WTC11 (cell line): ENCODE measurements at regions not wholly inside any gene's neighbourhood (a gene's known extent, or its start where the extent isn't known, plus 50 kb on each side); places are given as distances from the start of the nearest gene placed in this dataset.

Source experiments
- ATAC-seq: fragments of 200-7000 bp; cut with Tn5 transposase; 2 replicates; pipeline ENCODE4 v1.10.0; 2021; ENCODE audit warnings: mild to moderate bottlenecking, moderate library complexity
- CTCF ChIA-PET: fragments of 300-600 bp; sonication (Branson Sonifier 250); formaldehyde crosslinking; loops from one replicate; lab custom pipeline; 2021; ENCODE audit warnings: antibody characterized with exemption; lab: Charles Lee
- POLR2A ChIA-PET: fragments of 350-600 bp; sonication (Branson Sonifier 250); formaldehyde crosslinking; loops from one replicate; lab custom pipeline; 2021; ENCODE audit warnings: antibody characterized with exemption; lab: Charles Lee
- DNase-seq: peaks from one replicate; pipeline ENCODE4 v3.0.0; 2021; ENCODE audit warnings: low spot score
- H3K27ac Mint-ChIP-seq: 2 replicates; pipeline ENCODE4 v1.8.0; 2021; ENCODE audit warnings: mixed read lengths
- H3K27me3 Mint-ChIP-seq: 2 replicates; pipeline ENCODE4 v1.8.0; 2021; ENCODE audit warnings: low read depth, mild to moderate bottlenecking, moderate library complexity, mixed read lengths
- H3K36me3 Mint-ChIP-seq: 2 replicates; pipeline ENCODE4 v1.8.0; 2021; ENCODE audit warnings: mixed read lengths
- H3K4me1 Mint-ChIP-seq: 2 replicates; pipeline ENCODE4 v1.8.0; 2022; ENCODE audit warnings: mixed read lengths
- H3K4me3 Mint-ChIP-seq: 2 replicates; pipeline ENCODE4 v1.8.0; 2021; ENCODE audit warnings: mild to moderate bottlenecking, moderate library complexity, mixed read lengths
- H3K9me3 Mint-ChIP-seq: 2 replicates; pipeline ENCODE4 v1.8.0; 2021; ENCODE audit warnings: mixed read lengths
- ATF1 ChIP-seq: sonication (generic); formaldehyde crosslinking; IDR thresholded peaks from 2 replicates; pipeline ENCODE4 v1.8.1; 2023; ENCODE audit warnings: mild to moderate bottlenecking, moderate library complexity, missing genetic modification reagents
- CBFB ChIP-seq: sonication (generic); formaldehyde crosslinking; IDR thresholded peaks from 2 replicates; pipeline ENCODE4 v1.8.1; 2022; ENCODE audit warnings: mild to moderate bottlenecking, low read depth, missing genetic modification reagents
- CREB1 ChIP-seq: sonication (generic); formaldehyde crosslinking; IDR thresholded peaks from 2 replicates; pipeline ENCODE4 v1.8.0; 2023; ENCODE audit warnings: mild to moderate bottlenecking, missing genetic modification reagents
- CREM ChIP-seq: sonication (generic); formaldehyde crosslinking; IDR thresholded peaks from 2 replicates; pipeline ENCODE4 v1.8.1; 2022; ENCODE audit warnings: mild to moderate bottlenecking, missing genetic modification reagents, moderate library complexity
- GABPB1 ChIP-seq: sonication (generic); formaldehyde crosslinking; IDR thresholded peaks from 2 replicates; pipeline ENCODE4 v1.8.1; 2023; ENCODE audit warnings: mild to moderate bottlenecking, missing genetic modification reagents
- NFE2L1 ChIP-seq: sonication (generic); formaldehyde crosslinking; IDR thresholded peaks from 2 replicates; pipeline ENCODE4 v1.8.1; 2023; ENCODE audit warnings: missing genetic modification reagents
- PRRX2 ChIP-seq: fragments of 250-450 bp; sonication (Bioruptor Pico); IDR thresholded peaks from 2 replicates; pipeline ENCODE4 v1.8.0; 2021; ENCODE audit warnings: mild to moderate bottlenecking
- RELA ChIP-seq: sonication (generic); formaldehyde crosslinking; IDR thresholded peaks from 2 replicates; pipeline ENCODE4 v1.8.1; 2022; ENCODE audit warnings: missing genetic modification reagents, mild to moderate bottlenecking, borderline replicate concordance
- SMAD3 ChIP-seq: sonication (generic); formaldehyde crosslinking; IDR thresholded peaks from 2 replicates; pipeline ENCODE4 v1.8.0; 2022; ENCODE audit warnings: missing genetic modification reagents, mild to moderate bottlenecking, borderline replicate concordance
- TEAD4 ChIP-seq: sonication (generic); formaldehyde crosslinking; IDR thresholded peaks from 2 replicates; pipeline ENCODE4 v1.8.0; 2022; ENCODE audit warnings: mild to moderate bottlenecking, missing genetic modification reagents
- ZNF138 ChIP-seq: sonication (generic); formaldehyde crosslinking; conservative IDR thresholded peaks from 2 replicates; pipeline ENCODE4 v1.8.1; 2022; ENCODE audit warnings: mild to moderate bottlenecking, moderate library complexity, missing genetic modification reagents
- ZNF219 ChIP-seq: sonication (generic); formaldehyde crosslinking; IDR thresholded peaks from 2 replicates; pipeline ENCODE4 v1.8.0; 2023; ENCODE audit warnings: missing genetic modification reagents, mild to moderate bottlenecking, borderline replicate concordance
- ZNF317 ChIP-seq: sonication (generic); formaldehyde crosslinking; IDR thresholded peaks from 2 replicates; pipeline ENCODE4 v1.8.1; 2023; ENCODE audit warnings: low read depth, mild to moderate bottlenecking, moderate library complexity, missing genetic modification reagents, borderline replicate concordance
- ZNF423 ChIP-seq: fragments of 250-450 bp; sonication (Bioruptor Pico); IDR thresholded peaks from 2 replicates; pipeline ENCODE4 v2.1.2; 2022; ENCODE audit warnings: mild to moderate bottlenecking, moderate library complexity
- TF ChIP-seq, protein P1 (sequence below): fragments of 250-450 bp; sonication (Bioruptor Pico); IDR thresholded peaks from 2 replicates; pipeline ENCODE4 v1.9.0; 2021; ENCODE audit warnings: mild to moderate bottlenecking
- TF ChIP-seq, protein P2 (sequence below): fragments of 250-450 bp; sonication (Bioruptor Pico); IDR thresholded peaks from 2 replicates; pipeline ENCODE4 v1.9.0; 2021; ENCODE audit warnings: moderate library complexity, mild to moderate bottlenecking, inconsistent platforms, borderline replicate concordance
- TF ChIP-seq, protein P3 (sequence below): sonication (generic); formaldehyde crosslinking; IDR thresholded peaks from 2 replicates; pipeline ENCODE4 v1.8.0; 2022; ENCODE audit warnings: mild to moderate bottlenecking, missing genetic modification reagents
- TF ChIP-seq, protein P4 (sequence below): sonication (generic); formaldehyde crosslinking; IDR thresholded peaks from 2 replicates; pipeline ENCODE4 v1.8.1; 2023; ENCODE audit warnings: mild to moderate bottlenecking, missing genetic modification reagents, moderate library complexity
- TF ChIP-seq, protein P5 (sequence below): fragments of 250-450 bp; sonication (Bioruptor Pico); IDR thresholded peaks from 2 replicates; pipeline ENCODE4 v1.9.0; 2021; ENCODE audit warnings: mild to moderate bottlenecking, borderline replicate concordance
- TF ChIP-seq, protein P6 (sequence below): sonication (generic); formaldehyde crosslinking; IDR thresholded peaks from 2 replicates; pipeline ENCODE4 v1.8.0; 2023; ENCODE audit warnings: mild to moderate bottlenecking, missing genetic modification reagents

DNA sequence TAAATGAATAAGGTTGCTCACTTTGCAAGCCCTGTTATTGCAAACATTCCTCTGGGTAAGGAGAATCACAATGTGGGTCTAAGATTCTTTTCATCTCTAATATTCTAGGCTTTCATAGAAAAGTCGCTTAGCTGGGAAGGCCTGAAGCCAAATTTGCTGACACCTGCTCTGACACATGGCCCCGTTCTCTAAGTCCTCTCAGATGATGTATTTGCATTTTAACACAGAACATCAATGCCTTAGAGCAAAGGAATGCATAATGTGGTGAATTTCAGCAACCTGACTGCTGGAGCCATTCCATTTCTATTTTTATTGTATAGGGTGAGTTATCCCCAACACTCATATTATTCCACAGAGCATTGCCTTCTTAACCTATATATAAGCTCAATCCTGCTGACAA, 682.1 kb upstream of the NRP1 start:
- ATAC-seq (no peak), DNase-seq (no peak)
- CTCF ChIA-PET, result interaction anchor here (0.5 to 1.3 kb wide), 7 partner anchors 33 to 682 kb away, joined by 3 to 5 read pairs (median 3); partner anchors contain the start of gene NRP1
- no peak for TF ChIP-seq ZNF423 (CRISPR knock-in tag)
- TF ChIP-seq ZNF138, result no peak
- no peak for TF ChIP-seq NFE2L1
- TF ChIP-seq, protein P1, sequence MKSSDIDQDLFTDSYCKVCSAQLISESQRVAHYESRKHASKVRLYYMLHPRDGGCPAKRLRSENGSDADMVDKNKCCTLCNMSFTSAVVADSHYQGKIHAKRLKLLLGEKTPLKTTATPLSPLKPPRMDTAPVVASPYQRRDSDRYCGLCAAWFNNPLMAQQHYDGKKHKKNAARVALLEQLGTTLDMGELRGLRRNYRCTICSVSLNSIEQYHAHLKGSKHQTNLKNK (CRISPR knock-in tag), result no peak
- TF ChIP-seq ZNF317, result no peak
- TF ChIP-seq, protein P2, sequence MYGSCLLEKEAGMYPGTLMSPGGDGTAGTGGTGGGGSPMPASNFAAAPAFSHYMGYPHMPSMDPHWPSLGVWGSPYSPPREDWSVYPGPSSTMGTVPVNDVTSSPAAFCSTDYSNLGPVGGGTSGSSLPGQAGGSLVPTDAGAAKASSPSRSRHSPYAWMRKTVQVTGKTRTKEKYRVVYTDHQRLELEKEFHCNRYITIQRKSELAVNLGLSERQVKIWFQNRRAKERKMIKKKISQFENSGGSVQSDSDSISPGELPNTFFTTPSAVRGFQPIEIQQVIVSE (CRISPR knock-in tag), result no peak
- no peak for TF ChIP-seq RELA (CRISPR knock-in tag)
- TF ChIP-seq, protein P3, sequence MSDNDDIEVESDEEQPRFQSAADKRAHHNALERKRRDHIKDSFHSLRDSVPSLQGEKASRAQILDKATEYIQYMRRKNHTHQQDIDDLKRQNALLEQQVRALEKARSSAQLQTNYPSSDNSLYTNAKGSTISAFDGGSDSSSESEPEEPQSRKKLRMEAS (CRISPR knock-in tag), result no peak
- no peak for TF ChIP-seq ATF1
- no peak for TF ChIP-seq CBFB (CRISPR knock-in tag)
- TF ChIP-seq PRRX2, result no peak
- no peak for TF ChIP-seq TEAD4 (CRISPR knock-in tag)
- no peak for TF ChIP-seq SMAD3 (CRISPR knock-in tag)
- no peak for TF ChIP-seq ZNF219 (CRISPR knock-in tag)
- TF ChIP-seq, protein P4, sequence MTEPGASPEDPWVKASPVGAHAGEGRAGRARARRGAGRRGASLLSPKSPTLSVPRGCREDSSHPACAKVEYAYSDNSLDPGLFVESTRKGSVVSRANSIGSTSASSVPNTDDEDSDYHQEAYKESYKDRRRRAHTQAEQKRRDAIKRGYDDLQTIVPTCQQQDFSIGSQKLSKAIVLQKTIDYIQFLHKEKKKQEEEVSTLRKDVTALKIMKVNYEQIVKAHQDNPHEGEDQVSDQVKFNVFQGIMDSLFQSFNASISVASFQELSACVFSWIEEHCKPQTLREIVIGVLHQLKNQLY, result no peak
- TF ChIP-seq, protein P5, sequence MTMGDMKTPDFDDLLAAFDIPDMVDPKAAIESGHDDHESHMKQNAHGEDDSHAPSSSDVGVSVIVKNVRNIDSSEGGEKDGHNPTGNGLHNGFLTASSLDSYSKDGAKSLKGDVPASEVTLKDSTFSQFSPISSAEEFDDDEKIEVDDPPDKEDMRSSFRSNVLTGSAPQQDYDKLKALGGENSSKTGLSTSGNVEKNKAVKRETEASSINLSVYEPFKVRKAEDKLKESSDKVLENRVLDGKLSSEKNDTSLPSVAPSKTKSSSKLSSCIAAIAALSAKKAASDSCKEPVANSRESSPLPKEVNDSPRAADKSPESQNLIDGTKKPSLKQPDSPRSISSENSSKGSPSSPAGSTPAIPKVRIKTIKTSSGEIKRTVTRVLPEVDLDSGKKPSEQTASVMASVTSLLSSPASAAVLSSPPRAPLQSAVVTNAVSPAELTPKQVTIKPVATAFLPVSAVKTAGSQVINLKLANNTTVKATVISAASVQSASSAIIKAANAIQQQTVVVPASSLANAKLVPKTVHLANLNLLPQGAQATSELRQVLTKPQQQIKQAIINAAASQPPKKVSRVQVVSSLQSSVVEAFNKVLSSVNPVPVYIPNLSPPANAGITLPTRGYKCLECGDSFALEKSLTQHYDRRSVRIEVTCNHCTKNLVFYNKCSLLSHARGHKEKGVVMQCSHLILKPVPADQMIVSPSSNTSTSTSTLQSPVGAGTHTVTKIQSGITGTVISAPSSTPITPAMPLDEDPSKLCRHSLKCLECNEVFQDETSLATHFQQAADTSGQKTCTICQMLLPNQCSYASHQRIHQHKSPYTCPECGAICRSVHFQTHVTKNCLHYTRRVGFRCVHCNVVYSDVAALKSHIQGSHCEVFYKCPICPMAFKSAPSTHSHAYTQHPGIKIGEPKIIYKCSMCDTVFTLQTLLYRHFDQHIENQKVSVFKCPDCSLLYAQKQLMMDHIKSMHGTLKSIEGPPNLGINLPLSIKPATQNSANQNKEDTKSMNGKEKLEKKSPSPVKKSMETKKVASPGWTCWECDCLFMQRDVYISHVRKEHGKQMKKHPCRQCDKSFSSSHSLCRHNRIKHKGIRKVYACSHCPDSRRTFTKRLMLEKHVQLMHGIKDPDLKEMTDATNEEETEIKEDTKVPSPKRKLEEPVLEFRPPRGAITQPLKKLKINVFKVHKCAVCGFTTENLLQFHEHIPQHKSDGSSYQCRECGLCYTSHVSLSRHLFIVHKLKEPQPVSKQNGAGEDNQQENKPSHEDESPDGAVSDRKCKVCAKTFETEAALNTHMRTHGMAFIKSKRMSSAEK (CRISPR knock-in tag), result no peak
- TF ChIP-seq CREB1 (CRISPR knock-in tag), result no peak
- TF ChIP-seq CREM (CRISPR knock-in tag), result no peak
- TF ChIP-seq GABPB1 (CRISPR knock-in tag), result no peak
- TF ChIP-seq, protein P6, sequence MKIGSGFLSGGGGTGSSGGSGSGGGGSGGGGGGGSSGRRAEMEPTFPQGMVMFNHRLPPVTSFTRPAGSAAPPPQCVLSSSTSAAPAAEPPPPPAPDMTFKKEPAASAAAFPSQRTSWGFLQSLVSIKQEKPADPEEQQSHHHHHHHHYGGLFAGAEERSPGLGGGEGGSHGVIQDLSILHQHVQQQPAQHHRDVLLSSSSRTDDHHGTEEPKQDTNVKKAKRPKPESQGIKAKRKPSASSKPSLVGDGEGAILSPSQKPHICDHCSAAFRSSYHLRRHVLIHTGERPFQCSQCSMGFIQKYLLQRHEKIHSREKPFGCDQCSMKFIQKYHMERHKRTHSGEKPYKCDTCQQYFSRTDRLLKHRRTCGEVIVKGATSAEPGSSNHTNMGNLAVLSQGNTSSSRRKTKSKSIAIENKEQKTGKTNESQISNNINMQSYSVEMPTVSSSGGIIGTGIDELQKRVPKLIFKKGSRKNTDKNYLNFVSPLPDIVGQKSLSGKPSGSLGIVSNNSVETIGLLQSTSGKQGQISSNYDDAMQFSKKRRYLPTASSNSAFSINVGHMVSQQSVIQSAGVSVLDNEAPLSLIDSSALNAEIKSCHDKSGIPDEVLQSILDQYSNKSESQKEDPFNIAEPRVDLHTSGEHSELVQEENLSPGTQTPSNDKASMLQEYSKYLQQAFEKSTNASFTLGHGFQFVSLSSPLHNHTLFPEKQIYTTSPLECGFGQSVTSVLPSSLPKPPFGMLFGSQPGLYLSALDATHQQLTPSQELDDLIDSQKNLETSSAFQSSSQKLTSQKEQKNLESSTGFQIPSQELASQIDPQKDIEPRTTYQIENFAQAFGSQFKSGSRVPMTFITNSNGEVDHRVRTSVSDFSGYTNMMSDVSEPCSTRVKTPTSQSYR, result no peak
- H3K27me3 Mint-ChIP-seq, result no peaks in the 10 kb centered on the region
- peaks cover 4% of the 10 kb centered on the region; the same call in 1 of the 2 replicates for H3K36me3 Mint-ChIP-seq
- peaks cover 15% of the 10 kb centered on the region for H3K9me3 Mint-ChIP-seq
- H3K4me3 Mint-ChIP-seq, result no peak overlapping the region
- H3K27ac Mint-ChIP-seq, result no peak overlapping the region
- POLR2A ChIA-PET, result interaction anchor here (0.7 to 1.1 kb wide), 2 partner anchors 423 to 637 kb away, joined by 3 to 4 read pairs; no protein-coding TSS in a partner anchor
- H3K4me1 Mint-ChIP-seq, result peaks cover 13% of the 10 kb centered on the region
